Fibroblast of pulmonary artery (primary cell): ENCODE measurements at regions not wholly inside any gene's neighbourhood (a gene's known extent, or its start where the extent isn't known, plus 50 kb on each side); places are given as distances from the start of the nearest gene placed in this dataset.

Experiments
- DNase-seq: peaks from one replicate; pipeline ENCODE4 v3.0.0-alpha.2; 2010; ENCODE audit warnings: low read depth
- H3K4me3 ChIP-seq: replicated peaks from 2 replicates; pipeline ENCODE4 v1.5.1; 2011; ENCODE audit warnings: low read depth, mild to moderate bottlenecking, control low read depth, low read length, moderate library complexity
- TF ChIP-seq, protein P1 (sequence below): IDR thresholded peaks from 2 replicates; pipeline ENCODE4 v1.5.1; 2011; ENCODE audit warnings: mild to moderate bottlenecking, control low read depth, low read length, inconsistent platforms; ENCODE audit errors: missing control alignments

DNA sequence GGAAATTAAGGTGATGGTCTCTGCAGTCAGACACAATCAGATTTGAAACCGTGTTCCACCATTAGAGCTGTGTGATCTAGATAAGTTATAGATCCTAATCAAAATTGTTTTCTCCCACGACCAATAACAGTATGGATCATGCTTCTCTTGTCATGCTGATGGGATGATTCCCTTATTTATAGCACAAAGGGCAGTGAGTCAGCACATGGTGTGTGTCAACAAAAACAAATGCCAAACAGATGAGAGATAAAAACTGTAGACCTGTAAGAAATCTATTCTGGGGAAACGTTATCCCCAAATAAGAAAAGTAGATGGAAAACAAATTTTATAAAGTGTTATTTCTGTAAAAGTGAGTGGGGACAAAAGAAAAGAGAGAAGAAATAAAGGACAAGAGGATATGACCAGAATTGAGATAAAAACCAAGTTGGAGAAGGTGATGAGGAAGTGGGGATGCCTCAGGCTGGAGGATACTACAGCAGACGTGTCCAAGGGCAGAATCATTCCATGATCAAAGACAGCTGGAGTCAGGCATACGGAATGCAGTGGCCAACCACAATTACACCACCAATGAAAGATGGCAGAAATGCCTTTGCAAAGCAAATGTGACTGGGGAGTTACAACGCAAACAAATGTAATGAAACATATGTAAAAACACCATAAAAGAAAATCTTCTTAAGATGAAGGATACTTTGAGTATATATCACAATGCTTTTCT, 377.8 kb upstream of the PRKX start:
- H3K4me3 ChIP-seq, result no peak overlapping the region
- TF ChIP-seq, protein P1, sequence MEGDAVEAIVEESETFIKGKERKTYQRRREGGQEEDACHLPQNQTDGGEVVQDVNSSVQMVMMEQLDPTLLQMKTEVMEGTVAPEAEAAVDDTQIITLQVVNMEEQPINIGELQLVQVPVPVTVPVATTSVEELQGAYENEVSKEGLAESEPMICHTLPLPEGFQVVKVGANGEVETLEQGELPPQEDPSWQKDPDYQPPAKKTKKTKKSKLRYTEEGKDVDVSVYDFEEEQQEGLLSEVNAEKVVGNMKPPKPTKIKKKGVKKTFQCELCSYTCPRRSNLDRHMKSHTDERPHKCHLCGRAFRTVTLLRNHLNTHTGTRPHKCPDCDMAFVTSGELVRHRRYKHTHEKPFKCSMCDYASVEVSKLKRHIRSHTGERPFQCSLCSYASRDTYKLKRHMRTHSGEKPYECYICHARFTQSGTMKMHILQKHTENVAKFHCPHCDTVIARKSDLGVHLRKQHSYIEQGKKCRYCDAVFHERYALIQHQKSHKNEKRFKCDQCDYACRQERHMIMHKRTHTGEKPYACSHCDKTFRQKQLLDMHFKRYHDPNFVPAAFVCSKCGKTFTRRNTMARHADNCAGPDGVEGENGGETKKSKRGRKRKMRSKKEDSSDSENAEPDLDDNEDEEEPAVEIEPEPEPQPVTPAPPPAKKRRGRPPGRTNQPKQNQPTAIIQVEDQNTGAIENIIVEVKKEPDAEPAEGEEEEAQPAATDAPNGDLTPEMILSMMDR, result no peak
- no peak for DNase-seq

DNA sequence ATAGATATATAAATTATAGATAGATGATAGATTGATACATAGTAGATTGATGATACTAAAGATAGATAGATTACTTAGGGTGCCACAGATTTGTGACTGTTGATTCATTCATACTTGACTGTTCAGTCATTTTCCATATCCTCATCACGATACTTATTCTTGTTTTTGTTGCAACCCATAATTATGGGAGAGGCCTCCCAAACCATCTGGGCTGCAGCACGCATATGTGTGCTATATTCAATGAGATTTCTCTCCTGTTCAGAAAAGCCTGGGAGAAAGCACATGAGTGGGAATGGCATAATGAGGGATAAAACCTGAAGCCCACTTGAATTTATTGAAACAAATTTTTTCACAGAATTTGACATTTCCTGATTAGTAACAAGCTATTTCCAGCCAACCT, 346.4 kb upstream of the PRKX start:
- H3K4me3 ChIP-seq, result no peak overlapping the region
- DNase-seq, result no peak
- TF ChIP-seq, protein P1, result no peak

DNA sequence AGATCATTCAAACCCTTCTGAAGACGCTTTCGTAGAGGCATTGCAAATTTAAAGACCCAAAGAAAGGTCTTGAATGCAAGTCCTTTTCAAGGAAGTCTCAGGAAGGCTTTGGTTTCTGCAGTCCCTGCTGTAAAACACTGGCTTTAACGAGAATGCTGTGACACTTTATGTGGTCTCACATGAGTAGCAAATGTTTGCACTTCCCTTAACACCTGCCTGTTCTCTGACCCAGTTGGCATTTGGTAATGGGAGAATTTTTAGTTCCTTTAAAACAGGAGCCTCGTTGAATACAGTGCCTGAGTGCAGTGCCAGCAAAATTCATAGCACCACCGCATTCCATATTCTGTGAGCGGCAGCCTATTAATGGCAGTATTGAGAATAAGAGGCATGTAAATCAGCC, 330.5 kb upstream of the PRKX start:
- no peak for DNase-seq
- no peak overlapping the region for H3K4me3 ChIP-seq
- TF ChIP-seq, protein P1, result no peak

DNA sequence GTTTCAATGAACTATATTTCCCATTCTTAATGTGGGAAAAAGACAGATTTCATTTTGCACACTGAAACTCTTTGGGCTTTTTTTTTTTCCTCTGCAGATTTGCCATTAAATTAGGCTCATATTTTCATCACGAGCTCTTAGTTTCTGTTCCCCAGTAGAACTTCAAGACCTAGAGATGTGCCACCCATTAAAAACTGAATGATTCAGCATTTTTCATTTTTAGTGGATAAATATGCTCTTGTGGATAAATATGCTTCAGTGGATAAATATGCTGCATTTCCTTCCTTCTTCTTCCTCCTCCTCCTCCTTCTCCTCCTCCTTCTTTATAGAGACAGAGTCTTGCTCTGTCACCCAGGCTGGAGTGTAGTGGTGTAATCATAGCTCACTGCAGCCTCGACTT, 322.4 kb upstream of the PRKX start:
- no peak for DNase-seq
- TF ChIP-seq, protein P1, result no peak

DNA sequence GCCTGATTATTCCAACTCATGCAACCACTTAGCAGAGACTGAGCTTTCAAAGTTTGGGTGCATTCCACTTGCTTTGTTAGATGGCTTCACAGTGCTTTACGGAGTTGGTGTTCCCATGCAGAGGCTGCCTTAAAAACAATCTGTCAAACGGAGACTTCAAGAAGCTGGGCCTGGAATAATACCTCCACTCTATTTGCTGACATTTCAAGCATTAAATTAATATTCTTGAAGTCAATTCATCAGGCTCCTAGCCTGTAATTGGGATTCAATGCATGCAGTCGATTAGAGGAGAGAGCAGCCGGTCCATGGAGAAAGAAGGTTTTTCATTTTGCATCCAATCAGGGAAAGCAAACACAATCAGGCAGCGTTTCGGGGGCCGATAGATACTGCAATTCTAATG, 314.7 kb upstream of the PRKX start:
- DNase-seq, result no peak
- H3K4me3 ChIP-seq, result no peak overlapping the region
- TF ChIP-seq, protein P1, result no peak

More for the DNA sequence above, 322.4 kb upstream of the PRKX start:
- H3K4me3 ChIP-seq, result no peak overlapping the region

DNA sequence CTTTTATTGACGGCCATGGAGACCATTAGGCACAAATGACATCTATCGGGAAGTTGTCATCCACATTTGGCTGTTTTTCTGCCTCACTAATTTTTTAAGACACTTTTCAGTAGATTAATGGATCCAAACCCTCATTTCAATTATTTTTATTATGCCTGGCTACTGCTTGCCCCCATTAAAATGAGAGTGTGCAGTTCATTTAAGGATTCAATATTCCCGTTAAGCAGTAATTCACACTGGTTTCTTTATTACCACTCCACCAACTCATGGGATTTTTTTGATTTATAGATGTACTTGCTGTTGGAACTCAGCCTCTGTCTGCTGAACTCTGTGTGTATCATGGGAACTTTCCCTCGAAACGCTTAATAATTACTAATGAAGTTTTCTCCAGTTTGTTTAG, 291.8 kb upstream of the PRKX start:
- TF ChIP-seq, protein P1, result no peak
- H3K4me3 ChIP-seq, result no peak overlapping the region
- no peak for DNase-seq

DNA sequence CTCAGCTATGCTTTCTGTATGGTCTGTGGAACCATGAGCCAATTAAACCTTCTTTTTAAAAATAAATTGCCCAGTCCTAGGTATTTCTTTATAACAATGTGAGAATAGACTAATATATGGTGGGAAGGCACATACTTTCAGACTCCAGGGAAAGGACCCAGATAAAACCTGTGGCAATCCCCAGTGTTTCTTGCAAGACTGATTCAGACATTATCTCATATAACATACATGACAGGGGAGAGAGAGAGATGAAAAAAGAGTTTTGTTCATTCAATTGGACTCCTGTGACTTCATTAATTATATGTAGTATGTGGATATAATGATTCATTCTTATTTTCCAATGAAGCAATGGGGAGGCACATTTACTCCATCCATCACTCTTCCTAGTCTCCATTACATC, 291.4 kb upstream of the PRKX start:
- TF ChIP-seq, protein P1, result no peak
- H3K4me3 ChIP-seq, result no peak overlapping the region
- no peak for DNase-seq
